ENCODE measurements at regions not wholly inside any gene's neighbourhood (a gene's known extent, or its start where the extent isn't known, plus 50 kb on each side); places are given as distances from the start of the nearest gene placed in this dataset.

DNA sequence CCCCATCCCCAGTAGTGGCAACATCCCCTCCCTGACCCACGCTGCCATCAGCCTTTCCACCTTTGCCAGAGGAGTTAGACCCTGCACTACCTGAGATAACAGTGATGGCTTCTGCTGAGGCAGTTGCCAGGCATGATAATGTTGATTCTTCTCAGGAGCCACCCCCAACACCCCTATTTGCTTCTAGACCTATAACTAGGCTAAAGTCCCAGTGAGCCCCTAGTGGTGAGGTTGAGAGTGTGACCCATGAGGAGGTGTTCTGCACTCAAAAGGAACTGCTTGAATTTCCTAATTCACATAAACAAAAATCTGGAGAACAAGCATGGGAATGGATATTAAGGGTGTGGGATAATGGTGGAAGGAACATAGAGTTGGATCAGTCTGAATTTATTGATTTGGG, 159.6 kb upstream of the COL11A1 start:
- Histone ChIP-seq H3K36me3 (no peaks in the 10 kb centered on the region), H3K4me1 (peaks cover 0 to 10% (median 0%) of the 10 kb centered on the region in 4 donors), H3K27ac (no peak overlapping the region), H3K27me3 (no peaks in the 10 kb centered on the region), H3K4me3 (no peak overlapping the region), H3K9me3 (peaks cover 0 to 2% (median 0%) of the 10 kb centered on the region in 4 donors)
- DNase-seq (ENCODE audit: low spot score in 2 of 2): no peak
- 83 to 88% methylated on average over 1 of the region's 1 CpG for WGBS, 2 donors
- TF ChIP-seq, protein P1, sequence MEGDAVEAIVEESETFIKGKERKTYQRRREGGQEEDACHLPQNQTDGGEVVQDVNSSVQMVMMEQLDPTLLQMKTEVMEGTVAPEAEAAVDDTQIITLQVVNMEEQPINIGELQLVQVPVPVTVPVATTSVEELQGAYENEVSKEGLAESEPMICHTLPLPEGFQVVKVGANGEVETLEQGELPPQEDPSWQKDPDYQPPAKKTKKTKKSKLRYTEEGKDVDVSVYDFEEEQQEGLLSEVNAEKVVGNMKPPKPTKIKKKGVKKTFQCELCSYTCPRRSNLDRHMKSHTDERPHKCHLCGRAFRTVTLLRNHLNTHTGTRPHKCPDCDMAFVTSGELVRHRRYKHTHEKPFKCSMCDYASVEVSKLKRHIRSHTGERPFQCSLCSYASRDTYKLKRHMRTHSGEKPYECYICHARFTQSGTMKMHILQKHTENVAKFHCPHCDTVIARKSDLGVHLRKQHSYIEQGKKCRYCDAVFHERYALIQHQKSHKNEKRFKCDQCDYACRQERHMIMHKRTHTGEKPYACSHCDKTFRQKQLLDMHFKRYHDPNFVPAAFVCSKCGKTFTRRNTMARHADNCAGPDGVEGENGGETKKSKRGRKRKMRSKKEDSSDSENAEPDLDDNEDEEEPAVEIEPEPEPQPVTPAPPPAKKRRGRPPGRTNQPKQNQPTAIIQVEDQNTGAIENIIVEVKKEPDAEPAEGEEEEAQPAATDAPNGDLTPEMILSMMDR (IDR thresholded peaks at IDR 0.05): no peak
- TF ChIP-seq EP300 (IDR thresholded peaks at IDR 0.05) (no peak), POLR2A (IDR thresholded peaks at IDR 0.05) (no peak)

DNA sequence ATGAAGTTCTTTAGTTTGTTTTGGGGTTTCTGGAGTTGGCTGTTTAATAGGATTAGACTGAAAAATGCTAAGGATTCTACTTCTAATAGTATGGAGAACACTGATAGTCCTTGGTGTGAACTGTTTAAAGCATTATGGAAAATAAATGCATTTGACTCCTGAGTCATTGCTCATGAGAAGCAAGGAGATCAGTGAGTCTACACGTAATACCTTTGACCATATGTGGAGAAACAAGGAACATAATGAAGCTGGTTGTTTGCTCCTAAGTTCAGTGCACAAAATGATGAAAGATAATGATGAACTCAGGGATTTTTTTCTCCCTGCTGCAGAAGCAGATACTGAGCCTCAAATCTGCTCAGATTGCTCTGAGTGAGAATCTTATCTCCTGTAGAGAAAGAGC, 158.9 kb upstream of the COL11A1 start:
- Histone ChIP-seq H3K4me1 (peaks cover 0 to 10% (median 0%) of the 10 kb centered on the region in 4 donors), H3K4me3 (no peak overlapping the region), H3K9me3 (peaks cover 0 to 2% (median 0%) of the 10 kb centered on the region in 4 donors), H3K27ac (no peak overlapping the region), H3K36me3 (no peaks in the 10 kb centered on the region), H3K27me3 (no peaks in the 10 kb centered on the region)
- no peak for DNase-seq (ENCODE audit: low spot score in 2 of 2)
- TF ChIP-seq EP300 (IDR thresholded peaks at IDR 0.05): no peak
- TF ChIP-seq POLR2A (IDR thresholded peaks at IDR 0.05): no peak
- TF ChIP-seq, protein P1 (IDR thresholded peaks at IDR 0.05): no peak
- whole genome bisulfite sequencing, 2 donors: 80 to 86% methylated on average over 1 of the region's 1 CpG

DNA sequence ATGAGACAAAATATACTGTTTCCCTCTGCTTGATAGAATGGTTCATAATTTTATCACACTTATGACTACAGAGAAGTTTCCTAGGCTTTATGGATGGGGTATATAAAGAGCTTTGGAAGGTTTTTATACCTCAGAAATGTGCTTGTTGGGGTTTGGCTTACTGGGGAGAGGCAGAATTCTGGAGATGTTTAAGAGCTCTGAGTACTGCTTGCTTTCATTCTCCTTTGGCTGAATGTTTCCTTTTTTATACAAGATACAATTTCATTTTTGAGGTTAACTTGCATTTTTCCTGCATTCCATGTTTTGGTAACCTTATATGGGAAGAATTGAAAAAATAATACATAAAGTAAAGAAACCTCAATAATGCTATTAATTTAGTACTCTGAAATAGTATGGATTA, 157.7 kb upstream of the COL11A1 start:
- Histone ChIP-seq H3K4me3 (no peak overlapping the region), H3K27ac (no peak overlapping the region), H3K9me3 (peaks cover 0 to 2% (median 0%) of the 10 kb centered on the region in 4 donors), H3K27me3 (no peaks in the 10 kb centered on the region), H3K36me3 (no peaks in the 10 kb centered on the region), H3K4me1 (peaks cover 0 to 10% (median 0%) of the 10 kb centered on the region in 4 donors)
- TF ChIP-seq EP300 (IDR thresholded peaks at IDR 0.05) (no peak), POLR2A (IDR thresholded peaks at IDR 0.05) (no peak)
- TF ChIP-seq, protein P1 (IDR thresholded peaks at IDR 0.05): no peak
- no peak for DNase-seq (ENCODE audit: low spot score in 2 of 2)

DNA sequence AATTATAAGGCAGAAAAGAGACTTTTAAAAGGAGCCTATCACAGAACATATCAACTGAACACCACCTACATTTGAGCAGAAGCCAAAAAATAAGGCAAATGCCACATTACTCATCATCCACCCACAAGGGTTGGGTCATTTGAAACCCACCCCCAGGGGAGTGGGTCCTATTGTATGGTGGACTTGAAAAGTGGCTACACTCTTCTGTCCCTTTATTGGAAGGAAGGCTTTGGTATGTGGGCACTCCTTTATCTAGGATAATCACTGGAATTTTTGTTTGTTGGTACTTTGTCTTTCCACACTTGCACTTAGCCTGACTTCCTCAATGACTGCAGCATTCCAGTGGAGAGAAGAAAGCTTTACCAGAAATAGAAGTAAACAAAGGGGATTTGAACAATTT, 157.2 kb upstream of the COL11A1 start:
- TF ChIP-seq POLR2A (IDR thresholded peaks at IDR 0.05): no peak
- TF ChIP-seq EP300 (IDR thresholded peaks at IDR 0.05): no peak
- TF ChIP-seq, protein P1 (IDR thresholded peaks at IDR 0.05): no peak
- Histone ChIP-seq H3K4me3 (no peak overlapping the region), H3K4me1 (peaks cover 0 to 10% (median 0%) of the 10 kb centered on the region in 4 donors), H3K36me3 (no peaks in the 10 kb centered on the region), H3K27ac (no peak overlapping the region), H3K27me3 (no peaks in the 10 kb centered on the region), H3K9me3 (peaks cover 0 to 2% (median 0%) of the 10 kb centered on the region in 4 donors)
- DNase-seq (ENCODE audit: low spot score in 2 of 2): no peak

DNA sequence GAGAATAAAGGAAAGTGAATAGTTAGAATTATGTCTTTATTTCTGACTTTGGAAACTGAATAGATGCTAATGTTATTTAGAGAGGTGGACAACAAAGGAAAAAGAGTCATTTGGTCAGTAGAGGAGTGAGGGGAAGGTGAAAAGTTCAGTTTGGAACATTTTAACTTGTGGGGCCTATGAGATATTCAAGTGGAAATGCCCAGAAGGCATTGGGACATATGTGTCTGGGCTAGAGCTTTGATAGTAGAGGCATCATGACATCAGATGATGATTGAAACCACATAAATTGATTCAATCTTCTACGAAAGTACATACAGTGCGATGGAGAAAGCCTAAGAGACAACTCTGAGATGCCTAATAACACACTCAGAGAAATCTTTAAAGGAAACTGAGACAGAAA, 151.7 kb upstream of the COL11A1 start:
- Histone ChIP-seq H3K27ac (no peak overlapping the region), H3K4me3 (no peak overlapping the region), H3K9me3 (no peaks in the 10 kb centered on the region), H3K4me1 (peaks cover 0 to 8% (median 0%) of the 10 kb centered on the region in 4 donors), H3K27me3 (no peaks in the 10 kb centered on the region), H3K36me3 (no peaks in the 10 kb centered on the region)
- no peak for DNase-seq (ENCODE audit: low spot score in 2 of 2)
- TF ChIP-seq EP300 (IDR thresholded peaks at IDR 0.05) (no peak), POLR2A (IDR thresholded peaks at IDR 0.05) (no peak)
- TF ChIP-seq, protein P1 (IDR thresholded peaks at IDR 0.05): no peak
- WGBS, 2 donors: 84 to 87% methylated on average over 2 of the region's 2 CpGs

All from tibial nerve (tissue), 4 donors.